ENCODE measurements at regions not wholly inside any gene's neighbourhood (a gene's known extent, or its start where the extent isn't known, plus 50 kb on each side); places are given as distances from the start of the nearest gene placed in this dataset.

- Histone ChIP-seq H3K4me2 (no peak overlapping the region), H3K9ac (no peak overlapping the region), H4K20me1 (ENCODE audit: insufficient read depth) (no peaks in the 10 kb centered on the region), H3K9me2 (no peaks in the 10 kb centered on the region), H3K79me2 (ENCODE audit: insufficient read depth) (no peaks in the 10 kb centered on the region), H3K27me3 (ENCODE audit: insufficient read depth) (no peaks in the 10 kb centered on the region), H2AFZ (ENCODE audit: low read depth) (no peak overlapping the region), H3F3A (replicated peaks; ENCODE audit: insufficient read depth) (no peaks in the 10 kb centered on the region), H3K4me3 (ENCODE audit: low read depth in 2 of 2, low read length in 1 of 2) (no peak overlapping the region), H3K36me3 (replicated peaks in 1 of 2; ENCODE audit: control insufficient read depth in 1 of 2, insufficient read depth in 2 of 2, low read length in 1 of 2) (no peaks in the 10 kb centered on the region), H3K27ac (ENCODE audit: low read depth in 2 of 2, low read length in 1 of 2) (no peak overlapping the region), H3K9me3 (no peaks in the 10 kb centered on the region), H3K4me1 (ENCODE audit: control insufficient read depth in 1 of 2, insufficient read depth in 2 of 2, low read depth in 1 of 2, low read length in 1 of 2) (peaks cover 0 to 6% of the 10 kb centered on the region in 2 experiments; a peak in 1 of 4 replicates)
- whole genome bisulfite sequencing (ENCODE audit: low lambda C conversion rate): 24% methylated on average over 2 of the region's 3 CpGs
- ChIA-PET POLR2A (no interaction called here), CTCF (no interaction called here)
- no peak for TF ChIP-seq YY1 (IDR thresholded peaks at IDR 0.05; ENCODE audit: low read depth)
- no peak for TF ChIP-seq POLR2AphosphoS5 (IDR thresholded peaks at IDR 0.05; ENCODE audit: low read depth, low read length)
- no peak for TF ChIP-seq TAF1 (IDR thresholded peaks at IDR 0.05; ENCODE audit: borderline replicate concordance, low read depth, low read length)
- no peak for TF ChIP-seq RFX5 (IDR thresholded peaks at IDR 0.05; ENCODE audit: low read length)
- no peak for TF ChIP-seq IRF3 (IDR thresholded peaks at IDR 0.05; ENCODE audit: low read depth, low read length)
- TF ChIP-seq FOXM1 (IDR thresholded peaks at IDR 0.05; ENCODE audit: low read depth): no peak
- no peak for TF ChIP-seq TEAD4 (IDR thresholded peaks at IDR 0.05; ENCODE audit: borderline replicate concordance, insufficient read depth)
- no peak for TF ChIP-seq MXI1 (IDR thresholded peaks at IDR 0.05; ENCODE audit: low read depth, low read length)
- no peak for TF ChIP-seq MEF2A (IDR thresholded peaks at IDR 0.05; ENCODE audit: borderline replicate concordance, low read depth)
- TF ChIP-seq NFIC (IDR thresholded peaks at IDR 0.05; ENCODE audit: borderline replicate concordance): no peak
- TF ChIP-seq JUND (IDR thresholded peaks at IDR 0.05): no peak
- TF ChIP-seq REST (IDR thresholded peaks at IDR 0.05; ENCODE audit: low read depth, low read length): no peak
- no peak for DNase-seq
Observed at GRCh38 chr18:47530695-47531094, 279.2 kb upstream of the SKOR2 start.

- no peaks in the 10 kb centered on the region for H3F3A ChIP-seq (replicated peaks; ENCODE audit: insufficient read depth)
- no peaks in the 10 kb centered on the region for H3K27me3 ChIP-seq (ENCODE audit: insufficient read depth)
- no peaks in the 10 kb centered on the region for H4K20me1 ChIP-seq (ENCODE audit: insufficient read depth)
- H3K4me3 ChIP-seq (ENCODE audit: low read depth in 2 of 2, low read length in 1 of 2): no peak overlapping the region
- H3K79me2 ChIP-seq (ENCODE audit: insufficient read depth): no peaks in the 10 kb centered on the region
- POLR2A ChIA-PET: no interaction called here
- DNase-seq: no peak
- H3K4me1 ChIP-seq (ENCODE audit: control insufficient read depth in 1 of 2, insufficient read depth in 2 of 2, low read depth in 1 of 2, low read length in 1 of 2): peaks cover 0 to 6% of the 10 kb centered on the region in 2 experiments; a peak in 1 of 4 replicates
- TF ChIP-seq FOSL2 (IDR thresholded peaks at IDR 0.05; ENCODE audit: borderline replicate concordance, low read depth): no peak
- no peak for TF ChIP-seq REST (IDR thresholded peaks at IDR 0.05; ENCODE audit: low read depth, low read length)
- TF ChIP-seq RCOR1 (IDR thresholded peaks at IDR 0.05; ENCODE audit: low read length): no peak
- TF ChIP-seq TAF1 (IDR thresholded peaks at IDR 0.05; ENCODE audit: borderline replicate concordance, low read depth, low read length): no peak
- TF ChIP-seq USF2 (IDR thresholded peaks at IDR 0.05; ENCODE audit: borderline replicate concordance, low read depth, low read length): no peak
- no peak for TF ChIP-seq GABPA (IDR thresholded peaks at IDR 0.05; ENCODE audit: low read depth)
- no peak for TF ChIP-seq SIN3A (IDR thresholded peaks at IDR 0.05; ENCODE audit: borderline replicate concordance, low read depth, low read length)
- no peak overlapping the region for H3K9ac ChIP-seq
- WGBS (ENCODE audit: low lambda C conversion rate): 47% methylated on average over 1 of the region's 1 CpG
- no peaks in the 10 kb centered on the region for H3K9me3 ChIP-seq
- CTCF ChIA-PET: no interaction called here
- no peak overlapping the region for H3K27ac ChIP-seq (ENCODE audit: low read depth in 2 of 2, low read length in 1 of 2)
- no peak overlapping the region for H3K4me2 ChIP-seq
- no peak overlapping the region for H2AFZ ChIP-seq (ENCODE audit: low read depth)
- no peaks in the 10 kb centered on the region for H3K36me3 ChIP-seq (replicated peaks in 1 of 2; ENCODE audit: control insufficient read depth in 1 of 2, insufficient read depth in 2 of 2, low read length in 1 of 2)
- no peaks in the 10 kb centered on the region for H3K9me2 ChIP-seq
Observed at GRCh38 chr18:47528343-47528742, 276.9 kb upstream of the SKOR2 start.

Data from SK-N-SH (cell line).